Smooth muscle cell (in vitro differentiated cells): ENCODE measurements at regions not wholly inside any gene's neighbourhood (a gene's known extent, or its start where the extent isn't known, plus 50 kb on each side); places are given as distances from the start of the nearest gene placed in this dataset.

Source experiments
- DNase-seq: peaks from one replicate; lab custom pipeline; 2025; ENCODE audit not compliant: unreplicated experiment; lab: John Stamatoyannopoulos, UW
- H2AFZ ChIP-seq: fragments of 200-600 bp; sonication (generic); 2 replicates; pipeline ENCODE4 v1.6.0; 2016; ENCODE audit warnings: antibody characterized with exemption, low read depth, mild to moderate bottlenecking
- H3F3A ChIP-seq: fragments of 200-600 bp; sonication (generic); 2 replicates; pipeline ENCODE4 v1.6.0; 2017; ENCODE audit warnings: antibody characterized with exemption, low read depth
- H3K27ac ChIP-seq: fragments of 200-600 bp; sonication (generic); 2 replicates; pipeline ENCODE4 v1.5.1; 2016; ENCODE audit warnings: low read depth, mild to moderate bottlenecking
- H3K27me3 ChIP-seq: fragments of 200-600 bp; sonication (generic); 2 replicates; pipeline ENCODE4 v1.6.1; 2016; ENCODE audit warnings: low read depth, mild to moderate bottlenecking
- H3K36me3 ChIP-seq: fragments of 200-600 bp; sonication (generic); 2 replicates; pipeline ENCODE4 v1.5.1; 2016; ENCODE audit warnings: low read depth
- H3K4me1 ChIP-seq: fragments of 200-600 bp; sonication (generic); 2 replicates; pipeline ENCODE4 v1.5.1; 2016; ENCODE audit warnings: low read depth
- H3K4me2 ChIP-seq: fragments of 200-600 bp; sonication (generic); 2 replicates; pipeline ENCODE4 v1.6.0; 2016; ENCODE audit warnings: mild to moderate bottlenecking
- H3K4me3 ChIP-seq: fragments of 200-600 bp; sonication (generic); 2 replicates; pipeline ENCODE4 v1.5.1; 2016; ENCODE audit warnings: mild to moderate bottlenecking
- H3K79me2 ChIP-seq: fragments of 200-600 bp; sonication (generic); 2 replicates; pipeline ENCODE4 v1.6.0; 2016; ENCODE audit warnings: low read depth, mild to moderate bottlenecking
- H3K9ac ChIP-seq: fragments of 200-600 bp; sonication (generic); 2 replicates; pipeline ENCODE4 v1.6.0; 2016; ENCODE audit warnings: low read depth
- H3K9me3 ChIP-seq: fragments of 200-600 bp; sonication (generic); replicated peaks from 2 replicates; pipeline ENCODE4 v1.5.1; 2016; ENCODE audit warnings: low read depth
- H4K20me1 ChIP-seq: fragments of 200-600 bp; sonication (generic); 2 replicates; pipeline ENCODE4 v1.6.0; 2016; ENCODE audit warnings: low read depth
- WGBS: methylation state at CpG from one replicate; pipeline ENCODE4 v1.1.7; 2016; ENCODE audit warnings: low lambda C conversion rate; 5-methylcytosine and 5-hydroxymethylcytosine counted together
- TF ChIP-seq, protein P1 (sequence below): fragments of 200-600 bp; sonication (generic); IDR thresholded peaks from 2 replicates; pipeline ENCODE4 v1.5.1; 2017; ENCODE audit warnings: borderline replicate concordance, mild to moderate bottlenecking, antibody characterized with exemption; ENCODE audit not compliant: insufficient read depth, poor library complexity, severe bottlenecking

DNA sequence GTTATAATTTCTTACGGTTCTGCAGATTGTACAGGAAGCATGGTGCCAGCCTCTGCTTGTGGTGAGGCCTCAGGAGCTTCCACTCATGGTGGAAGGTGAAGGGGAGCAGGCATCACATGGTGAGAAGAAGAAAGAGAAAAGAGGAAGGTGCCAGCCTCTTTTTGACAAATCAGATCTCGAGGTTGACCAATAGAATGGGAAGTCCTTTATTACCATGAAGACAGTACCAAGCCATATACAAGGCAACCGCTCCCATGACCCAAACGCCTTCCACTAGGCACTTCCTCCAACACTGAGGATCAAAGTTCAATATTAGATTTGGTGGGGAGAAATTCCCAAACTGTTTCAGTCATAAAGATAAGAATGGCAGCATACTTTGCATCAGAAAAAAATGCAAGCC, 502.8 kb downstream of the GLRX3 start:
- Histone ChIP-seq H3K36me3 (no peaks in the 10 kb centered on the region), H3K9me3 (no peaks in the 10 kb centered on the region), H3K27me3 (no peaks in the 10 kb centered on the region), H3K4me1 (no peaks in the 10 kb centered on the region), H3K4me2 (no peak overlapping the region), H3K27ac (no peak overlapping the region), H2AFZ (no peak overlapping the region), H3K4me3 (no peak overlapping the region), H3K9ac (no peak overlapping the region), H4K20me1 (no peaks in the 10 kb centered on the region), H3F3A (no peaks in the 10 kb centered on the region), H3K79me2 (no peaks in the 10 kb centered on the region)
- 93% methylated on average over 4 of the region's 4 CpGs for WGBS
- no peak for DNase-seq
- TF ChIP-seq, protein P1, sequence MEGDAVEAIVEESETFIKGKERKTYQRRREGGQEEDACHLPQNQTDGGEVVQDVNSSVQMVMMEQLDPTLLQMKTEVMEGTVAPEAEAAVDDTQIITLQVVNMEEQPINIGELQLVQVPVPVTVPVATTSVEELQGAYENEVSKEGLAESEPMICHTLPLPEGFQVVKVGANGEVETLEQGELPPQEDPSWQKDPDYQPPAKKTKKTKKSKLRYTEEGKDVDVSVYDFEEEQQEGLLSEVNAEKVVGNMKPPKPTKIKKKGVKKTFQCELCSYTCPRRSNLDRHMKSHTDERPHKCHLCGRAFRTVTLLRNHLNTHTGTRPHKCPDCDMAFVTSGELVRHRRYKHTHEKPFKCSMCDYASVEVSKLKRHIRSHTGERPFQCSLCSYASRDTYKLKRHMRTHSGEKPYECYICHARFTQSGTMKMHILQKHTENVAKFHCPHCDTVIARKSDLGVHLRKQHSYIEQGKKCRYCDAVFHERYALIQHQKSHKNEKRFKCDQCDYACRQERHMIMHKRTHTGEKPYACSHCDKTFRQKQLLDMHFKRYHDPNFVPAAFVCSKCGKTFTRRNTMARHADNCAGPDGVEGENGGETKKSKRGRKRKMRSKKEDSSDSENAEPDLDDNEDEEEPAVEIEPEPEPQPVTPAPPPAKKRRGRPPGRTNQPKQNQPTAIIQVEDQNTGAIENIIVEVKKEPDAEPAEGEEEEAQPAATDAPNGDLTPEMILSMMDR = no peak

DNA sequence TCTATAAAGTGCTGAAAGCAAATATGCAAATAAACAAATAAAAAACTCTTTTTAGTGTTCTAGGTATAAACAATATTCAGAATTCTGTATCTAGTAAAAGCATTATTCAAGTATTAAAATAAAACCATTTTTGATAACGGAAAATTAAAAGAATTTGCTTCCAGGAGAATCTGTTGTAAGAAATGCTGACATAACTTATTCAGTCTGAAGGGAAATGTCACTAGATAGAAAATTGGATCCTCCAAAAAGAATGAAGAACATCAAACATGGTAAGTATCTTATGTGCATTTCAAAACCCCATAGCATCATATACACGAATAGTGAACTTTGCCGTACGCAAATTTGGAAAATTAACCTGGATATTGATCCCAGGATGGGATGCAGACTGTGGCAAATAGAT, 506.7 kb downstream of the GLRX3 start:
- no peak overlapping the region for H3K4me2 ChIP-seq
- no peaks in the 10 kb centered on the region for H3K9me3 ChIP-seq
- no peak for DNase-seq
- no peaks in the 10 kb centered on the region for H3F3A ChIP-seq
- no peak overlapping the region for H2AFZ ChIP-seq
- no peak overlapping the region for H3K4me3 ChIP-seq
- no peaks in the 10 kb centered on the region for H4K20me1 ChIP-seq
- TF ChIP-seq, protein P1 = no peak
- H3K4me1 ChIP-seq = no peaks in the 10 kb centered on the region
- no peaks in the 10 kb centered on the region for H3K79me2 ChIP-seq
- no peak overlapping the region for H3K9ac ChIP-seq
- H3K27me3 ChIP-seq = no peaks in the 10 kb centered on the region
- no peak overlapping the region for H3K27ac ChIP-seq
- no peaks in the 10 kb centered on the region for H3K36me3 ChIP-seq
- WGBS = 94% methylated on average over 4 of the region's 4 CpGs

DNA sequence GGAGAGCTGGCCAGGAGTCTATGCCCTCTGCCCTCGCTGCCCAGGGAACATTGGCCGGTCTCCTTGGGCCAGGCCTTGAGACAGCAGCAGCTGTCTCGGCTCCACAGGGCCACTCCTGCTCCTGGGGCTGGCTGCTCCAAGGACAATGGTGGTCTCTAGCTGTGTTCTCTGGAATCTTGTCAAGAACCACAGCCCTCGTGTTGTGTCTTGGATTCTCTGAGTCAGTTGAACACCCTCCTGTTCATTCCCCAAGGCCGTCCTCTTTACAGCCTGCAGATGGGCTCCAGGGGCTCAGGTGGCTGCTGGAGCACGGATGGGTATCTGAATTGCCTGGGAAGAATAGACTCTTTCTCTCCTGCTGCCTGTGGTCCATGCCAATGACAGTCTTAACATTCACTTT, 511.1 kb downstream of the GLRX3 start:
- Histone ChIP-seq H4K20me1 (no peaks in the 10 kb centered on the region), H3K9me3 (no peaks in the 10 kb centered on the region), H3K4me1 (no peaks in the 10 kb centered on the region), H3K79me2 (no peaks in the 10 kb centered on the region), H3K27me3 (no peaks in the 10 kb centered on the region), H3K9ac (no peak overlapping the region), H3K27ac (no peak overlapping the region), H3K4me2 (no peak overlapping the region), H2AFZ (no peak overlapping the region), H3F3A (no peaks in the 10 kb centered on the region), H3K36me3 (no peaks in the 10 kb centered on the region), H3K4me3 (no peak overlapping the region)
- no peak for DNase-seq
- TF ChIP-seq, protein P1 = no peak
- 88% methylated on average over 6 of the region's 6 CpGs for WGBS

DNA sequence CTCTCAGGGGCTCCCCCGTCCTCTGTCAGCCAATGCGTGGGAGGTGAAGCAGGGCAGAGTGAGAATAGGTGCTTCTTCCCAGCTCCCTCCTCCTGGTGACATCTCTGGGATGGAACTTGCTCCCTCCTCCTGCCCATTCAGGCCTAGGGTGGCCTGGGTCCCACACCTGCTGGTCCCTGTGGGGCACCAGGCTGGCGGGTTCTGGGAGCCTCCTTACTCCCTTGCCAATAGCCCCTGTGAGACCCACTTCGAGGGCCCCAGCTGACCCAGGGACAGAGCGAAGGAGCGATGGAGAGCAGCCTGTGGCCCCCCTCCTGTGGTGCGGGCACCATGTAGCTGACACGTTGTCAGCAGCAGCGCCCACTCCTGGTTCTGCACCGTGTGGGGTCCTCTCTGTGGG, 512.6 kb downstream of the GLRX3 start:
- no peaks in the 10 kb centered on the region for H3K9me3 ChIP-seq
- no peaks in the 10 kb centered on the region for H4K20me1 ChIP-seq
- no peaks in the 10 kb centered on the region for H3F3A ChIP-seq
- no peaks in the 10 kb centered on the region for H3K4me1 ChIP-seq
- H2AFZ ChIP-seq = no peak overlapping the region
- no peaks in the 10 kb centered on the region for H3K36me3 ChIP-seq
- no peaks in the 10 kb centered on the region for H3K27me3 ChIP-seq
- no peak for DNase-seq
- TF ChIP-seq, protein P1 = no peak
- H3K79me2 ChIP-seq = no peaks in the 10 kb centered on the region
- no peak overlapping the region for H3K9ac ChIP-seq
- H3K4me3 ChIP-seq = no peak overlapping the region
- H3K27ac ChIP-seq = no peak overlapping the region
- H3K4me2 ChIP-seq = no peak overlapping the region
- 83% methylated on average over 10 of the region's 10 CpGs for WGBS
